Upper lobe of left lung (tissue), 4 donors: ENCODE measurements at regions not wholly inside any gene's neighbourhood (a gene's known extent, or its start where the extent isn't known, plus 50 kb on each side); places are given as distances from the start of the nearest gene placed in this dataset.

Experiments used
- EP300 ChIP-seq, 4 donors: sonication (generic); formaldehyde crosslinking; IDR thresholded peaks; one replicate each; pipeline ENCODE4 v1.5.1; 2017; ENCODE audit warnings: antibody characterized with exemption in 4 of 4, control low read depth in 2 of 4
- POLR2A ChIP-seq, 4 donors: fragments of 450-650 bp; IDR thresholded peaks; one replicate each; pipeline ENCODE4 v1.5.1; 2016 to 2017; ENCODE audit warnings: antibody characterized with exemption in 4 of 4, mild to moderate bottlenecking in 2 of 4
- POLR2AphosphoS5 ChIP-seq, 2 donors: sonication (generic); formaldehyde crosslinking; IDR thresholded peaks; one replicate each; pipeline ENCODE4 v1.5.1; 2017; ENCODE audit warnings: antibody characterized with exemption in 2 of 2
- TF ChIP-seq, protein P1 (sequence below), 6 experiments: fragments of 450-650 bp in 4 of 6; fragments of 200-600 bp in 2 of 6; sonication (generic) in 2 of 6; IDR thresholded peaks; one replicate each; pipeline ENCODE4 v1.5.1; 2016 to 2019; ENCODE audit warnings: antibody characterized with exemption in 6 of 6

DNA sequence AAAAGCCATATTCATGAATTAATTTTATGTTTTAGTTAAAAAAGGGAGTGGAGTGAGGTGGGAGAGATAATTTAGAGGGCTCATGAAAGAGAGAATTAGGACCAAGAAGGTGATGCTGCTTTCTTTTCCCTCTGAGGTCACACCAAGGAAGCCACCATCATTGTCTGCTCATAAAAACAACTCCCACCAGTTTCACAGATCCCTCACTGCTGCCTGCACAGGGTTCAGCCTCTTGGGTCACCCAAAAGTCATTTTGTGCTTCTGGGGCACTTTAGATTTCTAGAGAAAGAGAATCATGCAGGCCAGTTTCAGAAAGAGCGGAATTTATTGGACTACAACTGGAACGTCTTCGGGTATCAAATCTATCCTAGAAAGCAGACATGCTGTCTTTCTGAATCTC is 241.4 kb upstream of the EOMES start:
- TF ChIP-seq, protein P1, sequence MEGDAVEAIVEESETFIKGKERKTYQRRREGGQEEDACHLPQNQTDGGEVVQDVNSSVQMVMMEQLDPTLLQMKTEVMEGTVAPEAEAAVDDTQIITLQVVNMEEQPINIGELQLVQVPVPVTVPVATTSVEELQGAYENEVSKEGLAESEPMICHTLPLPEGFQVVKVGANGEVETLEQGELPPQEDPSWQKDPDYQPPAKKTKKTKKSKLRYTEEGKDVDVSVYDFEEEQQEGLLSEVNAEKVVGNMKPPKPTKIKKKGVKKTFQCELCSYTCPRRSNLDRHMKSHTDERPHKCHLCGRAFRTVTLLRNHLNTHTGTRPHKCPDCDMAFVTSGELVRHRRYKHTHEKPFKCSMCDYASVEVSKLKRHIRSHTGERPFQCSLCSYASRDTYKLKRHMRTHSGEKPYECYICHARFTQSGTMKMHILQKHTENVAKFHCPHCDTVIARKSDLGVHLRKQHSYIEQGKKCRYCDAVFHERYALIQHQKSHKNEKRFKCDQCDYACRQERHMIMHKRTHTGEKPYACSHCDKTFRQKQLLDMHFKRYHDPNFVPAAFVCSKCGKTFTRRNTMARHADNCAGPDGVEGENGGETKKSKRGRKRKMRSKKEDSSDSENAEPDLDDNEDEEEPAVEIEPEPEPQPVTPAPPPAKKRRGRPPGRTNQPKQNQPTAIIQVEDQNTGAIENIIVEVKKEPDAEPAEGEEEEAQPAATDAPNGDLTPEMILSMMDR (IDR thresholded peaks at IDR 0.05) = no peak
- TF ChIP-seq POLR2A (IDR thresholded peaks at IDR 0.05) (no peak), EP300 (IDR thresholded peaks at IDR 0.05) (no peak), POLR2AphosphoS5 (IDR thresholded peaks at IDR 0.05) (no peak)
